CD4-positive, alpha-beta T cell treated with Interferon gamma for 1 hour (primary cell): ENCODE measurements at regions not wholly inside any gene's neighbourhood (a gene's known extent, or its start where the extent isn't known, plus 50 kb on each side); places are given as distances from the start of the nearest gene placed in this dataset.
"Not testable (repeated sequence)": the region's sequence is repeated elsewhere in the genome, so short reads cannot be mapped to it uniquely, and the experiment has no call there.

Experiments
- DNase-seq: peaks from one replicate; pipeline ENCODE4 v3.0.0-alpha.2; 2020

DNA sequence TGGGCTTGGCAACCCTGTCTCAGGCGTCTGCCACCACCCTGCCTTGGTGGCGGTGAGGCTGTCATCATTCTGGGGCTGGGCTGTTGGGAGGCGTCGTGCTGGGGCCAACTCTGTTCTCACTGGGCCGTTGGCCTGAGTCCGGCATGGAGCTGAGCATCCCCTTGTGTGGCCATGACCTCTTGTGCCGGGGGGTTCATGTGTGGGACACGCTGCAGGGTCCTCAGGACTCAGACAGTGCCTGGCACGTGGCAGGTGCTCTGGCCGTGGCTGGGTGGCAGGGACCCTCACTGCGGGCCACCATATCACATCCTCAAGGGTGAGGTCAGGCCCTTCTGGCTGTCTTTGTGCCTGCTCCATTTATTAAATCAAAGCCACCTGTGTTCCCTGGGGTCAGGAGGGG, 197.4 kb downstream of the BANP start:
- not testable (repeated sequence) for DNase-seq

GRCh38 chr16:88149158-88149603, 197.9 kb downstream of the BANP start:
- not testable (repeated sequence) for DNase-seq

DNA sequence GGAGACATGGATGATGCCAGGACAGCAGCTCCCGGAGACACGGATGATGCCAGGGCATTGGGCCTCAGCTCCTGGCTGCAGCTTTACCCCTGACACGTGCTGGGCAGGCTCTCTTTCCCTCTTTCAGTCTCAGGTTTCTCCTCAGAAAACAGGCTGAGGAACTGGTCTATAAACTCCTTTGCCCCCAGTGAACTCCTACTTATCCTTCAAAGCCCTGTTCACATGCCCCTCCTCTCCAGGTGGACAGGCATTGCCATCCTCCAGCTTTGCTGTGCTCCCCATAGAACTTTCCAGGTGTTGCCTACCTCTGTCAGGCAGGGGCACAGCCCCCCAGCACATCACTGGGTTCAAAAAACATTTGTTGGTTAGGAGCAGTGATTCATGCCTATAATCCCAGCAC, 198.4 kb downstream of the BANP start:
- not testable (repeated sequence) for DNase-seq

- not testable (repeated sequence) for DNase-seq
These were observed 199.4 kb downstream of the BANP start for GRCh38 chr16:88150456-88151128.

DNA sequence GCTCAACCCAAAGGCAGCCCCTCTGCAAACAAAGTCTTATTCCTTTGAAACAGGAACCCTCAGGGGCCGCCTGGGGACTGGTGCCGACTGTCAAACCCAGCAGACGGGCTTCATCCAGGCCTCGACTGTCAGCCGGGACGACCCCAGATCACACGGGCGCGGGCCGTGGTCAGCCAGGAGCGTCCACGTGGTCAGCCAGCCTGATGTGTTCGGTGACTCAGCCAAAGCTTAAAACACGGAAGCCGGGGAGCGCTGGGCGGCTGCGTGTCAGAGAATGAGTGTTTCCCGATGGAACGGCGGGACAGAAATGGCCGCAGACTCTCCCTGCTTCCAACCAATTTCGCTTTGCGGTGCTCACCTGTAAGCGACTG, 199.9 kb downstream of the BANP start:
- not testable (repeated sequence) for DNase-seq

- DNase-seq: not testable (repeated sequence)
These were observed 200.9 kb downstream of the BANP start for GRCh38 chr16:88151859-88152843.

GRCh38 chr16:88152879-88153278, 201.6 kb downstream of the BANP start:
- DNase-seq: not testable (repeated sequence)

- DNase-seq: not testable (repeated sequence)
These were observed 202.3 kb downstream of the BANP start for GRCh38 chr16:88153516-88153915.

- DNase-seq: not testable (repeated sequence)
These were observed 203.7 kb downstream of the BANP start for GRCh38 chr16:88154886-88155285.

- not testable (repeated sequence) for DNase-seq
These were observed 204.4 kb downstream of the BANP start for GRCh38 chr16:88155681-88156080.

DNA sequence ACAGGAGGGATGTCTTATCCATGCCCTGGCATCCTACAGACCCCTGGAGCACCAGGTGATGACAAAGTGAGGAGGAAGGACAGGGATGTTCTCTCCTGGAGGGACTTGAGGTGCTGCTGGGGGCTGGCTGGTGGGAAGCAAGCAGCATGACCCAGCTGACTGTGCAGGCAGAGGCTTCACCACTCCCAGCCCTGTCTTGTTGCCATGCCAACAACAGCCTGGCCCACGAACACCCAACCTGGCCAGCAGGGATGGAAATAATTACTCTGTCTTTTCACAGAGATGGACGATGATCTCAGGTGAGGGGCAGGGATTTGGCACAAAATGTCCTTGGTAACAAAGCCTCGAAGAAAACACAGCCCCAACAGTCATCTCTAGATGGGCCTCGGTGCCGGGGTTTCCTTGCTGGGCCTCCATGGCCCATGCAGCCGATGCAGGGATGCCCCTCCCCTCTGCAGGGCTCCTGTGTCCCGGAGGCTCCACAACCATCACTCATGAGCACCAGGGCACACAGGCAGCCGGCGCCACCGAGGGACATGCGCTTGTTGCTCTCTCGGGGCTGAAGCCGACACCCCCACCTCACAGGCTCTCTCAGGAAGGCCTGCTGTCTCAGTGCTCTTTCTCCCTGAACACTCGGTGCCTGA, 205.5 kb downstream of the BANP start:
- DNase-seq: not testable (repeated sequence)

- DNase-seq: not testable (repeated sequence)
These were observed 206.5 kb downstream of the BANP start for GRCh38 chr16:88157686-88158085.

- not testable (repeated sequence) for DNase-seq
These were observed 207.2 kb downstream of the BANP start for GRCh38 chr16:88158256-88159045.

DNA sequence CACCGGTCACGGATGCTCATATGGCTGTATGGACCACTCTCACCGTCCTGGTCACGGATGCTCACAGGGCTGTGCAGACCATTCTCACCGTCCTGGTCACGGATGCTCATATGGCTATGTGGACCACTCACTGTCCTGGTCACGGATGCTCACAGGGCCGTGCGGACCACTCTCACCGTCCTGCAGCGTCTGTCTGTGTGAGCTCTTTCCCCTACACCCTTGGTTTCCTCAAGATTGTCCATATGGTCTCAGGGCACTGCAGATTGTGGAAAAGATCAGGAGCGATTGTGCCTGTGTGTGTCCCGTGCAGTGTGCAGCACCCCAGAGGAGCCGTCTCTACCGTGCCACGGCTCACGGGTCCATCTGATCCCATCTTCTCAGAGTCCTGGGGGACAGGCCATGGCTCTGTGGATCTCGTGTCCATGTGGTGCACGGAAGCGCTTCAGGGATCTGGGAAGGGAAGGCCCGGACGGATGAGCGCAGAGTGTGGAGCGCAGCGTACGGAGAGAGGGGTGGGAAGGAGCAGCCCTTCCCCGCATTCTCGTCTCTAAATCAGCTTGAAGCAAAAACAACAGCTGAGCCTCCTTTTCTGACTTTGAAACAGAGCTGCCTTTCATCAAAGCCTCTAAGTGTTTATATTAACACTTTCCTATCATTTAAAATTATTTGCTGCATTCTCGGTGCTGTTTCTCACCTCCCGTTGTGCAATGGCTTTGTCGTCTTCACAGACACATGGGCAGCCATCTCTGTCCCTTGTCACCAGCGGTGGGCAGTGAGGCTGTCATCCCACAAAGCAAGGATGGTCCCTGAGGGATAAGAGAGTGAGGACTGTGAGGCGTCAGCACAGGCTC, 208.0 kb downstream of the BANP start:
- DNase-seq: not testable (repeated sequence)

GRCh38 chr16:88159897-88160335, 208.7 kb downstream of the BANP start:
- DNase-seq: not testable (repeated sequence)

- DNase-seq: not testable (repeated sequence)
These were observed 210.0 kb downstream of the BANP start for GRCh38 chr16:88161191-88161590.

DNA sequence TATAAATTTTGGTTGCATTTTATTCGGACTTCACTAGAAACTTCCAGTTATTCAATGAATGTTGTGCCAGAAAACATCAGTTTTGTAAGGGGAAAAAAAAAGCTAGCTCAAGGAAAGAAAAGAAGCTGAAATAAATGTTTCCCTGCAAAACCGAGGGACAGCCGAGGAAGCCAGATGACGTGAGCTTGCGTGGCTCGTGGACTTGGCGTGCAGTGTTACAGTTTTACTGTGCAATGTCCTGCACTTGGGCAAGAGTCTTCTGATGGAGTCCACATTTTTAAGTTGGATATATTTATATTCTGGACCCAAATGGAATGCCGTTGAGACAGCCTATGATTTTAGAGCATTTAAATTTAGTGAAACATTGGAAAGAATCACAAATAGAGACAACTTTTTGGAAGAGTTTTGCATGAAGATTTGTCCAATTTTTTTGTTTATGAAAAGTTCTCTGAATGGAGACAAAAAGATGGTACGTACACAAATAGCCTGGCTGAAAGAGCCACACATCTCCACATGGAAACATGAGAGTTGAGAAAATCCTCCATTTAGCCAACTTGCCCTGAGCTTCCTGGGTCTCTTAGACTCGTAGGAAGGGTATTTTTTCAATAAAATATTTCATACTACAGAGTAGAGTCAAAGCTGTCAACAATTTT, 210.5 kb downstream of the BANP start:
- not testable (repeated sequence) for DNase-seq

DNA sequence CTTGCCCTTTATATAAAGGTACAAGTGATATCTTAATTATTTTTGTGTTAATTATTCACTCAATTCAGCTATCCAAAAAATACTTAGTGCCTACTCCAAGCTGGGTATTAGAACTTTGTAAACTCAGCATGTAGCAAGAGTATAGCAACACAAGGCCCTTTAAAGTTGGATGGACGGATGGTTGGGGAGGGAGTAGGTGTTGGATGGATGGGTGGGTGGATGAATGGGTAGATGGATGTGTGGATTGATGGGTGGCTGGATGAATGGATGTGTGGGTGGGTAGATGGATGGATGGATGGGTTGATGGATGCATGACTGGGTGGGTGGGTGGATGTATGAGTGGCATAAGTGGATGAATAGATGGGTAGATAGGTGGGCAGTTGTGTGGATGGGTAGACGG, 211.5 kb downstream of the BANP start:
- DNase-seq: not testable (repeated sequence)

DNA sequence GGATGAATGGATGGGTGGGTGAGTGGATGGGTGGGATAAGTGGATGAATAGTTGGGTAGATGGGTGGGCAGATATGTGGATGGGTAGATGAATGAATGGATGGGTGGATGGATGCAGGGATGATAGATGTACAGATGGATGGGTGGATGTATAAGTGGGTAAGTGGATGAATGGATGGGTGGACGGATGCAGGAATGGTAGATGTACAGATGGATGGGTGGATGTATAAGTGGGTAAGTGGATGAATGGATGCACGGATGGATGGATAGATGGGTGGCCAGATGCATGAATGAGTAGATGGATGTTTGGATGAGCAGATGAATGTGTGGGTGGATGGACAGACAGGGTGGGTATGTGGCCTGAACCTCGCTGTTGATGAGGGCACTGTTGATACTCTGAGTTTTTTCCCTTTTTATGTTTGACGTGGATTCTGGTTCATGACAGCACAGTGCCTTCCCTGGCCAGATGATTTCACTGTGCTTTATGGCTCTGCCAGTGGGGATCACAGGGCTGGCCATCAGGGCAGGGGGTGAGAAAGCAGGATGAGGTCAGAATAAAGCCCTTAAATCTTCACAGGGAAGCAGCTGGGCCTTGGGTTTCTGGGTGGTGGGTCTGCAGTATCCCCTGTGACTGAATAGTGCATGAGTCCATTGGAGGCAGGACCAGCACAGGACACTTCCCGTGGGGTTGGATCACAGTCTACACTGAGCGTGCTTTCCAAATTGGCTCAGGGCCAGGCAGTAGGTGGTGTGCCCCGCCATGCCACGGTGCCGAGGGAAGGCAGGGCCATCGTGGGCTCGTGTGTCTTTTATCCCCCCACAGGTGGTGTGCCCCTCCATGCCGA, 213.2 kb downstream of the BANP start:
- not testable (repeated sequence) for DNase-seq
